Right hindlimb (tissue), 1 donor: ENCODE measurements at regions not wholly inside any gene's neighbourhood (a gene's known extent, or its start where the extent isn't known, plus 50 kb on each side); places are given as distances from the start of the nearest gene placed in this dataset.

Source experiments
- DNase-seq: peaks from one replicate; pipeline ENCODE4 v3.0.0-alpha.2; 2018

DNA sequence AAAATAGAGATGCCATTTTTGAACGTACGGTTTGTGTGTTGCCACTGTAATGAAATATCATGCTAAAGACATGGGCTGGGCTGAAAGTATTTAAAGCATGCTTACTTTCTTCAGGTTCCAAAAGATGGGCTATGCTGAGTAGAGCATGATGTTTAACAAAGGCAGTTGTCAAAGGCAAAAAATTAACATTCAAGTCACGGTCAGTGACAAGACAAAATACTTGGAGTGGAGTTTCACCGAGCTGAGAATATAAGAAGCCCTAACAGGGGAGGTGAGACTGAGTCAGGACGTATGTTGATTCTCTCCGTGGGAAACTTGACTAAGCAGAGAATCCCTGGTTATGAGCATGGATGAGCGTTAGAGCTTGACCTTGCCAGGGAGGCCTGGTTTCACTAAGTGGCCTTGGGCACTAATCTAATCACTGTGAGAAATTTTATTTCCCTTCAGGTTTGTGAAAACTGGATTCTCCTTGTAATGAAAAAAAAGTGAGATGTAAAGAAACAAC is 218.2 kb upstream of the ADAMTS9 start:
- DNase-seq, result no peak

DNA sequence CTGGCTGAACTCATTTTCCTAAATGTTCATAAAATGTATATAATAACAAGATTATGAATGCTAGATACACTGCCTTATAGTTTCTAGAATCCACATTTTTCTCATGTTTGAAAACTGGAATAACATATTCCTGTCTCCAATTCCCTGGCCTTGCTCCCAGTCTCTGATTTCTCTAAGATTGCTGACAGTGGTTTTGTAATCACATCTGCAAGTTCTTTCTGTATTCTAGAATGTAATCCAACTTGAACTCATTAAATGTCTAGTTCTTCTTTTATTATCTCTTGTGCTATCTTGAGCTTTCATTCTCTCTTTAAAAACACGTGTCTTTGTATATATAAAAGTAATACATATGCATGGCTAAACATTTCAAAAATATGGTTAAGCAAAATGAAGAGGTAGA is 215.2 kb upstream of the ADAMTS9 start:
- peak; percentile 31 for DNase-seq

DNA sequence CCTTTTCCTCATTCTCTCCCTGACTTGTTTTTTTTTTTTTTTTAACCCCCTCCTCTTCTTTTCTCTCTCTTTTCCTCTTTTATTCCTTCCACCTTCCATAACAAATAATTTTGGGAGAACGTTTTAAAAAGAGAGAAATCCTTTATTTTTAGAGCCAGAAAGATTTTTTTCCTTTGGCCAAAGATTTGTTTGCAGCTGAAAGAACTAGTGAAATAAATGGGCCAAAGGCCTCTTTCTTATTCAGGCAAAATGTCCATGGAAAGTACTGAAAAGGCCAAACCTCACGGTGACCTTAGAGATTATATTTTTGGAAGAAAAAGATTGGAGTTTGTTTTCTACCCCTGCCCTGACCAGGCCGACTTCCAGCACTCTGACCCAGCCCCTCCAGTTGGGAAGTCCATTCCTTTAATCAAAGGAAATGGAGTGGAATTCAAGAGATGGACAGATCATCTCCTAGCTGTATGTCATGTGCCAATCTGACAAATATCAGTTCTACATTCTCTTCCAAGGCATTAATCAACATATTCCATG is 214.3 kb upstream of the ADAMTS9 start:
- no peak for DNase-seq

DNA sequence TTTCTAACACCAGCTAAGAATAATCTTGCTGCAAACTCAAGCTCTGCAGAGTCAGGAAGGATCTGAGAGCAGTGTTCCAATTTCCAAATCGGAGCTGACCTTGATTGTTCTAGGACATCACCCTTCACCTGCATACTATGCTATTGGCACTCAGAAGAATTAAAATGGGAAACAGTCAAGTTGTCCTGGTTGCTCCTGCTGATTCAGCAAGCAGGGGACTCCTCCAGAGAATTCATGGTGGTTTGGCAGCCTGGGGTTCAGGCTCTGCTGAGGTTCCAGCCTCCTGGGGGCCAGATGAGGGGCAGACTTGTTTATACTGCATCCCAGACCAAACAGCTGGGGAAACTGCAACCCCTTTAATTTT is 213.7 kb upstream of the ADAMTS9 start:
- peak; percentile 51 for DNase-seq

DNA sequence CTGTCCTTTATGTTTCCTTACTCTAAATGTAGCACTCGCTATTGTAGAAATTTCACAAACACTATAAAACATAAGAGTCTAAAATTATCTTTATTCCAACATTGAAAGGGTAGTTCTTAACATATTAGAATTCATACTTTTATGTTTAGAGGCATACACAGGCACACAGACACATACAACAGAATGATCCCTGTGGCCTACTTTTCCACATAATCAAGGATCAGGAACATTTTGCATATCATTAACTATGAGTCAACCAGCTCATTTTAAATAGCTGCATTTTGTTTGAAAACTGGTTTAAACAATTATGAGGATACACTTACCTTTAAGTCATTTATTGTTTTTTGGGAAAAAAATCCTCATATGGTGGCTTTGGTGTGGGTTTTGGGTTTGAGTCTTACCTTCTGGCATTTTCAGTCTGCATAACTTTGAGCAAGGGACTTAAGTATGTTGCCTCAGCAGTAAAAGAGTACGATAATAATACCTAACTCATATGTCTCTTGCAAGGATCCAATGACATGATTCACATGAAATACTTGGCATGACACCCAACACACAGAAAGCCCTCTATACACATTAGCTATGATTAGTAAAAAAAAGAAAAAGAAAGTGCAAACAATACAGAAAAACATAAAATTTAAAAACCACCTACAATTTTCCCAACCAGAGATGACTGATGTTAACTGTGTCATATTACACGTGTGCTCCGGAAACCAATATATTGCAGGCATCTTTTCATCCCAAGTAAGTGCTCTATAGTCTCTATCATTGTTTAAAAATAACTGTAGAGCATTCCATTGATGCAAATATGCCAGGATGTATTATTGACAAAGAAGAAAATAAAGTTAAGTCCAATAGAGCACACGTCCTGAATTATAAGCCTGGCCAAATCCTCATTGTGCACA is 213.1 kb upstream of the ADAMTS9 start:
- DNase-seq, result no peak

DNA sequence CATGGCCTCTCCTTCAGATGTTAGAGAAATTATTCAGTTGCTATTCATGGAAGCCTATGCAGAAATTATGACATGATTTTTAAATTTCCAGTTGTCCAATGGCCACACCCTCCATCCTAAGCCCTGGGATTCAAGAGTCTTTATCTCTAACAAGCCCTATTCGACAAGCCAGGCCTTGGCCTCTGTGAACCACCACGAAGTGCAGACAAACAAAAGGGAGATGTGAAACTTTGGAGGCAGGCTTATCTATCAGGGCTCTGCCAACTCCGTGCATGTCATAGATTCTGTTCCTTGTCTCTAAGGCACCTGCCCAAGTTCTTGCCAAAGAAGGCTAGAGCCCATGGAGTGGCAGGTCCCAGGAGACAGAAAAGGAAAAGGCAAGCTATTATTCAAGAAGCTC is 212.4 kb upstream of the ADAMTS9 start:
- no peak for DNase-seq

DNA sequence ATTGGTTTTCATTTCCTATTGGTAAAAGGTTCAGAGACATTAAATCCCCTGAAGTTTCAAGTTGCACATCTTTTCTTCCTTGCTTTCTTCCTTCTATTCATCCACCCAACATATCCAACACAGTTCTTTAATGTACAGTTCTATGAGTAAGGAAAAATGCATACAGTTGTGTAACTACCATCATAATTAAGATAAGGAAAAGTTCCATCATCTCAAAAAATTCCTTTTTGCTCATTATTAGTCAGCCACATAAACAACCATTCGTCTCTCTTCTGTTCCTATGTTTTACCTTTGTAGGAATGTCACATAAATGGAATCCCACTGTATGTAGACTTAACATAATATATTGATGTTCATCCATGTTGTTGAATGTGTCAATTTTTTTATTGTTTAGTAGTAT is 211.1 kb upstream of the ADAMTS9 start:
- no peak for DNase-seq

DNA sequence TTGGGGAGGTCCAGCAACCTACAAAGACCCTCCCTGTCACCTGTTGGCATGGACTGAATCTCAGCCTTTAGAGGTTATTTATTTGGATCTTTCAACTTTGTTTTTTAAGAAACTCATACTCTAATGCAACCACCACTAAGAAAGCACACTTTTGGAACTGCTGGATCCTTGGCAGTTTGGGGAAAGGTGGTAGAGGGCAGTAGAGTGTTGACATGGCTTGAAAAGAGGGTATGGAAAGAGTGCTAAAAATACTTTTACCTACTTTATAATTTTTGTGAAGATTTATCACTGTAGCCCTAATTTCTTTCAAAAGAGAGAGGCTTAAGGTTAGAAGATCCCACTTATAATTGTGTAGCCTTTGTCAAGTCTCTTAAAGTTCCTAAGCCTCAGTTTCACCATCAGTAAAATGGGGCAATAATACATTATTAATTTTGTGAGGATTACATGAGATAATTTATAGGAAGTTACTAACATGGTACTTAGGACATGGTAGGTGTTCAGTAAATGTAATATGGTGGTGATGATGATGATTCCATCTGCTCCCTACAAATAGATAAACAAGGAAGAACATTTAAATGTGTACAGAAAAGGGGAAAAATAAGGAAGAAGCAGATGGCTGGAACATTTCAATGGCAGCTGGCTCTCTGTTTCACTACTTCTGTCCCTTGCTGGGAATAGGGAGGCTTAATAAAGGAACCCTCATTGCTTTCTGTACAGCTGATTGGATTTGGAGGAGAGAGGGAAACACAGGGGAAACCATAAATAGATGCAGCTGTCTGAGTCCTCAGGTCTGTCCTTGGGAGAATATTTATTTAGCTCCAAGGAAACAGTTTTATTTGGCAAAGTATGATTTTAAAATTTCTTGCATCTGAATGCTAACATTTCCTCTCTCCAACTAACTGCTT is 208.4 kb upstream of the ADAMTS9 start:
- DNase-seq, result peak; percentile 64

DNA sequence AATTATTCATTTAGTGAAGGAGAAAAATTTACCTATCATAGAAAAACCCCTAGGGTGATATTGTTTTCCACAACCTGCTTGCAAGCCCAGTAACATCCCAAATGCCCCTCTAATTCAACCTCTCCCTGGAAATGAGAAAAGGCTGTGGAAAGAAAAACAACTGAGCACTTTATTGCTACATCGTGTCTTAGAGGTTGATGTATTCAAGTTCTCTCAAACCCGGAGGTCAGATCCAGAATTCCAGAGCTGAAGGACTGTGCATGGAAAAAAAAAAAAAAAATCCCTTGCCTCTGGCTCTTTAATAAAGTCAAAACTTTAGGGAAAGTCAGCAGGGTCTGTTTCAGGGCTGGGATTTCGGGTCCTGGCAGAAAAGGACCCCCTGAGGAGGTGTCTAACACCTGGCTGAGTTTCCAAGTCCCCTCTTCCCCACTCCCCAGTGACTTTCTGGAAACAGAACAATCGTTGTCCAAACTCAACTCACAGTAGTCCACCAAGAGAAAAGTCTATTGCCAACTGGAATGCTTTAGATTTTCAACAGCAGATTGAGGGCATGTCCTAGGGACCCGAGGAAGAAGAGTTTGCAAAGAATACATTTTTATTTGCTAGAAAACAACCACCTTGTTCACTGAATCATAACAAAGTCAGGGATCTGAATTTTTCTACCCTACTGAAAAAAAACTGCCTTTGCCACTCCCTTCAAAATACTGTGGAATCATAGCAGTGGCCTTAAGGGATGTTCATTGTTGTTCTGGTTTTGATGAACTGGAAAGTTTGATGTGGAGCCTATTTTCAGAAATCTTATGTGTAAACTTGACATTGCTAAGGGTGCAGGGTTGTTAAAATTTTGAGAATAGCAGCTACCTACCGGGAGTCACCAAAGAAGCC is 207.5 kb upstream of the ADAMTS9 start:
- peak; percentile 34 for DNase-seq

DNA sequence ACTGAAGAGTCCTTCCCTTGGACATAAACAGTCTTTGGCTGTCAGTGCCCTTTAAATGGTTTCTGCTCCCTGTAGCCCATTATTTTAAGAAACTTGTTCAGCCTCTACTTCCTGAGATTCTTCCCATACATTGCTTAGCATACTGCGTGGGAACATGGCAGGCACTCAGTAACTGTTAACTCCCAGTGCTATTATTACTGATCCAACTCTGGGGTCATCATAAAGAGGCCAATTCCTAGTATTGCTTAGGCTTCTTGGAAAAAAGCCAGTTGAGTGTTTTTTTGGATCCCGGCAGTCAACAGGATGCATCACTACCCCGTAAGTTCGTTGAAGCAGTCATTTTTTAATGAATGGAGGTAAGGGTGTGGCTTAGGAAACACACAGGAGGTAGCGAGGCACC is 206.2 kb upstream of the ADAMTS9 start:
- DNase-seq, result peak; percentile 46

DNA sequence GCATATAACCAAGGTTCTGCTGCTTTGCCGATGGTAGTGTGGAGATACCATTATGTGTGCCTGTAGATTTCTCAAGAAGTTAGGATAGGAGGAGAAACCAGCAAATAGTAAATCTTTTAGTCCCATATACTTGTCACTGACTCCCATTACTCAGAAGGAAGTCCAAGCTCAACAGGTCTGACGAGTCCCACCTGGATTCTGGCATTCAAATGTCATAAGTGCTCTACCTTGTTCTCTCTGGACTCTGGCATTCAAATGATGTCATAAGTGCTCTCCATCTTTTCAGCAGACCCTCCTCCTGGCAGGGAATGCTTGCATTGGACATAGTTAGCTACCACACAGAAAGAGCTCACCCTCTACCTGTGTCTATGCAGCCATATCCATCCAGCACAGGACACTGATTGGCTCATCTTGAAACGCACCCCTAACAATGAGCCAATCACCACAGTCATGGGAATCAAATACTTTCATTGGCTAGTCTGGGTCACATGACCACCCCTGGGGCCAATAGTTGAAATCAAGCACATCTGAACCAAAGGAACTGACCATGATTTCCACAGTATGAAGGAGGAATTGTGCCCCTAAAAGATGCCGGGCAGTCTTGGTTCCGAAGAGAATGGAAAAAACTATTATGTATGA is 205.0 kb upstream of the ADAMTS9 start:
- DNase-seq, result no peak

DNA sequence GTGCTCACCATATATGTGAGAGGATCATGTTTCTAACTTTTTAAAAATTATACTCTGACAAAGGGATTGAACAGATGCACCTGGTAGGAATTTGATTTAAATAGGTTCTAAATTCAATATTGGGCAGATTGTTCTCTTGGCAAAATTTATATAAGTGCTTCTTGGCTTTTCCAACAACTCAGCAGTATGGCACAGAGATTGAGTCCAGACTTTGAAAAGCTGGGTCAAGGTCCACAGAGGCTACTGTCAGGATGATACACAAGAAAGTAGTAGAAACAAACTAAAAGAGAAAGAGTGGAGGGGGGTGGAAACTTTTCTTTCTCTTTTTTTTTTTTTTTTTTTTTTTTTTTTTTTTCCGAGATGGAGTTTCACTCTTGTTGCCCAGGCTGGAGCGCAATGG is 203.2 kb upstream of the ADAMTS9 start:
- DNase-seq, result no peak

DNA sequence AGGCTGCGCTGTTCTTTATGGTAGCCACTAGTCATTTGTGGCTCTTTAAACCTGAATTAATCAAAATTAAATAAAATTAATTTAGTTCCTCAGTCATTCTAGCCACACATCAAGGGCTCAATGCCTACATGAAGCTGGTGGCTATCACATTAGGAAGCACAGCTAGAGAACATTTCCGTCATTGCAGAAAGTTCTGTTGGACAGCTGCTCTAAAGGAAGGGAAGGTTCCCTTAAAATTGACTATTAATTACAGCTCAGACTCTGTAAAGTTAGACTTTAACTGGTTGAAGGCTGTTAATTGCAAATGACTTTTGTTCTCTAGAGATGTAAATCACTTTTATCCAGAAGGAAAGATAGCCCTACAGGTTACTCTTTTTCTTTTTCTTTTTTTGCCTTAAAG is 202.7 kb upstream of the ADAMTS9 start:
- no peak for DNase-seq

DNA sequence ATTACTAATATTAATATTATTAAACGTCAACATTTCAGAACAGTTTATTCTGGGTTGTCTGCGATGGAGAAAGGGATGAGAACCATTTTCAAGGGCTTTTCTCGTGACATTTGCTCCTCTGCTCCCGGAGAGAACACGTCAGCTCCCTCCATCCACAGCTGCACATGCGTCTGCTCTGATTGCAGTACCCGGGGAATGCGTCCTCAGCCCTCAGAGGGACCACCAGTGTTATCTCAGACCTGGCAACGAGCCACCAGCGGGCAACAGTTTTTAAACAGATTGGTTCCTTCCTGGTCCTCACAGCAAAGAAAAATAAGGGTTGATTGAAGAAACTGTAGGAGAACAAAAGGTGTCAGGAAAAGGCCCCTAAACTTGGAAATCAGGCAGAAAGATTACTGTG is 202.2 kb upstream of the ADAMTS9 start:
- DNase-seq, result peak; percentile 67

DNA sequence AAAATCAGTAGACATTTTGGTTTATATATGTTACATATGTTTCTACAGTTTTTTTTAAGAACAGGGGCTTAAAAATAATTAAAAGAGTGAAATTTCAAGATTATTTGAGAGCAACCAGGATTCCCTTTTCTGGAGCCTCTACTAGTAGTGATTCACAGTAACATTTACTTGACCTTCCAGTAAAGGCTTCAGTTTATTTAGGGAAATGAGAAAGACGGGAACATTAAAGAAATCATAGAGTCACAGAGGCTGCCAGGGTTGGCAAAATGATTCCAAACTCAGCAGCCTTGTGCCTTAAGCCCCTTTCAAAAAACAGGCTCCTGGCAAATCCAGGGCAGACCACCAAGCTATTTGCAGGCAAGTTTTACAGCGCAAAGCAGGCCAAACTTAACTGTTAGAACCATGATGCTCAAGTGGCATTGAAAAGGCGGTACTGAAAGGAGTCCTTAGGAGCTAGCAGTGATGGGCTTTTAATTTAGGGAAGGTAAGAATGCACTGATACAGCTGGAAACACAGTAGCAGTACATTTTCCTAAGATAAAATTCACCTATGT is 201.1 kb upstream of the ADAMTS9 start:
- DNase-seq, result no peak

DNA sequence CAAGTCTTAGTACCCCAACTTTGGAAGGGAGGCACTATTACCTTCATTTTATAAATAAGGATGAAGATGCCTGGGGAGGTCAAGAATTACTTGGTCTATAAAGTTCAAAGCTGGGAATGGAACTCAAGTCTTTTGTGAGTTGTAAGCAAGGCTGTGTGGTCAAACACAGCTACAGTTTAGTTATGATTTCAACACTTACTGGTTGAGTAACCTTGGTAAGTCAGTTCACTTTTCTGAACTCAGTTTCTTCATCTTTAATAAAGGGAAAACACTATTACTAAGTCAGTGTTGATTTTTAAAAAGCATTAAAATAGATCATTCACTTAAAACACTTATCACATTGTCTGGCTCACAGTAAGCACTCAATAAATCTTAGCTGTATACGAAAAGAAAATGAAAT is 200.4 kb upstream of the ADAMTS9 start:
- DNase-seq, result no peak

DNA sequence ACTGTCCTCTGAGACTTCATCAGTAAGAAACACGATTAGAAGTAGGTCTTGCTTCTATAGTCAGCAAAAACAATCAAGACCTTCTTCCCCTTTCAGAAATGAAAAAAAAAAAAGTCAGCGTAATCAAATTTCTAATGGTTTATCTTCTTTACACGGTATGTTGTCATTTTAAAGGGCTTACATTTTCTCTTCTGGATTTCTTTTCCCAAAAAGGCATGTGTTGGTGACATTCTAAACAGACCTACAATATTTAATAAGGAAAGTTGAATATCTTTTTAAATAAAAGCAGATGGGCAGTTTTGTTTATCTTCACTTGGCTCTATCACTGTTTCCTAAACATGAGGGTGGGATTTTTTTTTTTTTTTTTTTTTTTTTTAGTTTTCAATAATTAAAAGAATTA is 197.3 kb upstream of the ADAMTS9 start:
- DNase-seq, result no peak

DNA sequence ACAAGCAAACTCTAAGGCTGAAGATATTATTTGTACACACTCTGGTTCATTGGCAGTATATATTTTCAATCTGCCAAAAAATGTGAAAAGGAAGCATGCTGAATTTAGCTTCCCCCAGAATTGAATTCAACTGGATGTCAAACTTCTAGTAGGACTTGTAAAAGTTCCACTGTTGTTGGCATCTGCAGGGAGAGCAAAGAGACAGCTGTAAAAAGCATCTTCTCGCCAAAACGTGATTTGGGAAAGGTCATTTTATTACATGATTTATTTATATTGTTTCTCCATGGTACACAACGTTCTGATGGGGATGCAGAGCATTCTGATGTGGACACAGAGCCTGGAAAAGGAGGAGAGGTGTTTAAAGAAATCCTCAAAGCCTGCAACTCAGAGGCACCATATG is 196.7 kb upstream of the ADAMTS9 start:
- DNase-seq, result no peak

DNA sequence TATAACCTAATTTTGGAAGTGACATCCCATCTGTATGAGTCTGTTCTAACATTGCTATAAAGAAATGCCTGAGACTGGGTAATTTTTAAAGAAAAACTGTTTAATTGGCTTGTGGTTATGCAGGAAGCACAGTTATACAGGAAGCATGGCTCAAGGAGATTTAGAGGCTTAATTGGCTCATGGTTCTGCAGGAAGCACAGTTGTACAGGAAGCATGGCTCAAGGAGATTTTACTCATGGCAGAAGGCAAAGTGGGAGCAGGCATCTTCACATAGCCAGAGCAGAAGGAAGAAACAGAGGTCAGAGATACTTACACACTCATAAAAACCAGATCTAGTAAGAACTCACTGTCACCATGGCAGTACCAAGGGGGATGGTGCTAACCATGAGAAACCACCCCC is 193.1 kb upstream of the ADAMTS9 start:
- DNase-seq, result no peak

DNA sequence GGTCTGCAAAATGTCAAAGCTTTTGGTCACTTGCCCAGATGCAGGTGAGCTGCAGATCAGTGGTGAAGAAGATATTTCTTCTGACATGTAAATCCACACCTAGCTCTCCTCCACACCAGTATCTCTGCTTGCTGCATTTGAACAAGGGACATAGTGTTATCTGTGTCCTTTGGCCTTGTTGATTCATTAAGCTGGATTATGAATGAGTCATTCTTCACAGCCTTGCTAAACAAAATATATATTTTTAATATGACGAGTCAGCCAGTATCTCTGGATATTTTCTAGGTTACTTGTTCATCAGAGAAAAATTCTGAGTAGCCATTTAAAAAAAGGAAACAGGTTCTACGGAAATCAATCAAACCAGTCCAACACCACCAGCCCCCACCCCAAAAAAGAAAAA is 190.6 kb upstream of the ADAMTS9 start:
- DNase-seq, result no peak

DNA sequence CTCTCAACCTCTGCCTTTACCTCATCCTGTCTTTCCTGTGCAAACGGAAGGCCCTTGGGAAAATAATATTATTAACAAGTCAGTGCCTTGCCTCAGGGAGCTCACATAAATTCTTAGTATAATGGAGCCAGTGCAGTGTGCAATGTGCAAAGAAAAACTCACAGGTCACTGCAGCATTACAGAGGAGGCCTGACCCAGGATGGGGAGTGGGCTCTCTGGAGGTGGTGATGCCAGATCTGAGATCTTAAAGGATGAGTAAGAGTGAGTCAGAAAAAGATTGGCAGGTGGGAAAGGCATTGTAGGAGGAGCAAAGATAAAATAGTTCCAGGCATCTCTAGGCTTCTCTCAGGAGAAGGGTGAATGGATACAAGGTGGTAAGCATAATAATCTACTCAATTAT is 185.6 kb upstream of the ADAMTS9 start:
- DNase-seq, result no peak

DNA sequence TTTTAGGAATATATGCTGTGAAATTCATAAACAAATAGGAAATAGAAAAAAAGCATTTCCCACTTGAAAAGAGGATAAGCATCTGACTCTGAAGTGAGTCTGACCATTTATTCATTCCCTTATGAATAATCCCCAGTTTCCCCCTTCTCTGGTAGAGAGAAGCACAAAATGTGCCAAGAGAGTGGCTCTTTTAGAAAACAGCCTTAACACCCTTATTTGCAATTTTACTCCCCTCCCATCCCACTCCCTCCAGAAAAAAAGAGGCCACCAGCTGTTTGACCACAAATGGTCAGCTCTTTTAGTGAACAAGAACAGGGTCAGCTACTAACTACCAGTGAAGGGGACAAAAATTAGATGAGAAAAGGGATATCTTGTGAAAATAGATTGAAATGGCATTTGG is 184.5 kb upstream of the ADAMTS9 start:
- DNase-seq, result no peak
